SK-N-SH treated with all-trans-retinoic acid at 6 μM for 48 hours (cell line): ENCODE measurements at regions not wholly inside any gene's neighbourhood (a gene's known extent, or its start where the extent isn't known, plus 50 kb on each side); places are given as distances from the start of the nearest gene placed in this dataset.

Experiments used
- CSDC2 ChIP-seq: fragments of 250-450 bp; sonication (Bioruptor Pico); IDR thresholded peaks from 2 replicates; pipeline ENCODE4 v1.5.0; 2020; ENCODE audit warnings: mild to moderate bottlenecking, moderate library complexity
- ZNF565 ChIP-seq: fragments of 450-650 bp; formaldehyde crosslinking; conservative IDR thresholded peaks from 2 replicates; pipeline ENCODE4 v1.5.0; 2020; ENCODE audit warnings: low read depth, mild to moderate bottlenecking, moderate library complexity

DNA sequence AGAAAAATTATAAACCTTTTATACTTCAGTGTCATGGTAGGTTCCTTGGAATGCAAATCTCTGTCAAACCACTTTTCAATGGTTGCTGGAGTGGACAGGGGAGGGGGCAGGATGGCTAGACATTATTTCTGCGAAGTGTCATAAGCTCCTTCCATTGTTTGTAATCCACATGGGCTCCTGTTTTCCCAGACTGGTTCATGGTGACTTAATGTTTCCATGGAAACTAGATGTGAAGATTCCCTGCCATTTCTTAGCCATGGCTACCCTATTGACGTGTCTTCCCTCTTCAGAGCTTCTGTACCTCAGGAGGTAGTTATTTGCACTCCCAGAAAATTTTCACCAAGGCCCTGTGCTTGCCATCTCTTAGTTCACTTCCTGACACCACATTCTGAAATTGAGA is 95.3 kb downstream of the UFM1 start:
- TF ChIP-seq ZNF565 (CRISPR knock-in tag) (no peak), CSDC2 (CRISPR knock-in tag) (no peak)
